ENCODE measurements at regions not wholly inside any gene's neighbourhood (a gene's known extent, or its start where the extent isn't known, plus 50 kb on each side); places are given as distances from the start of the nearest gene placed in this dataset.

DNA sequence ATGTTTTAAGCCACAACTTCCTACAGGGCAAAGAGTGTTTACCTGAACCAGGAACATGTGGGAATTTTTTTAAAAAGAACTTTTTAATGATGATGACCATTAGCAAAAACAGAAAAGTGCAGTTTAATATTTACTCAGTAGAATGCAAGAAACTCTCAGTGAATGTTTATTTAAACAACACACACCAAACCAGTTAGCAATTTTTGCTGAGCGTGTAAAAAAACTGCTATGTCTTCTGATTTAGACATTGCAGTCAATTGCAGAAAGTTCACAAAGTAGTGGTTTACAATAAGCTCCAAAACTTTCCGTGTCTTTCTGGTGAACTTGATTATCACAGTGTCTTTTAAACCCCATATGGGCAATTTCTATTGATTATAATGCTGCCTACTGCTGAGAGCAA, 273.7 kb upstream of the DIAPH2 start:
- TF ChIP-seq TAF1 (IDR thresholded peaks at IDR 0.05; ENCODE audit: borderline replicate concordance, low read depth, low read length) (no peak), ZNF274 (IDR thresholded peaks at IDR 0.05; ENCODE audit: insufficient read depth, insufficient read length) (no peak), CBX5 (IDR thresholded peaks at IDR 0.05; ENCODE audit: low read depth) (no peak), REST (IDR thresholded peaks at IDR 0.05; ENCODE audit: low read depth, low read length) (no peak), CBX3 (IDR thresholded peaks at IDR 0.05; ENCODE audit: borderline replicate concordance, low read depth) (no peak), ZBED1 (IDR thresholded peaks at IDR 0.05; ENCODE audit: borderline replicate concordance) (no peak), PML (IDR thresholded peaks at IDR 0.05; ENCODE audit: low read length) (no peak), RAD21 (IDR thresholded peaks at IDR 0.05; ENCODE audit: insufficient read depth, low read depth, low read length) (no peak)
- TF ChIP-seq, protein P1, sequence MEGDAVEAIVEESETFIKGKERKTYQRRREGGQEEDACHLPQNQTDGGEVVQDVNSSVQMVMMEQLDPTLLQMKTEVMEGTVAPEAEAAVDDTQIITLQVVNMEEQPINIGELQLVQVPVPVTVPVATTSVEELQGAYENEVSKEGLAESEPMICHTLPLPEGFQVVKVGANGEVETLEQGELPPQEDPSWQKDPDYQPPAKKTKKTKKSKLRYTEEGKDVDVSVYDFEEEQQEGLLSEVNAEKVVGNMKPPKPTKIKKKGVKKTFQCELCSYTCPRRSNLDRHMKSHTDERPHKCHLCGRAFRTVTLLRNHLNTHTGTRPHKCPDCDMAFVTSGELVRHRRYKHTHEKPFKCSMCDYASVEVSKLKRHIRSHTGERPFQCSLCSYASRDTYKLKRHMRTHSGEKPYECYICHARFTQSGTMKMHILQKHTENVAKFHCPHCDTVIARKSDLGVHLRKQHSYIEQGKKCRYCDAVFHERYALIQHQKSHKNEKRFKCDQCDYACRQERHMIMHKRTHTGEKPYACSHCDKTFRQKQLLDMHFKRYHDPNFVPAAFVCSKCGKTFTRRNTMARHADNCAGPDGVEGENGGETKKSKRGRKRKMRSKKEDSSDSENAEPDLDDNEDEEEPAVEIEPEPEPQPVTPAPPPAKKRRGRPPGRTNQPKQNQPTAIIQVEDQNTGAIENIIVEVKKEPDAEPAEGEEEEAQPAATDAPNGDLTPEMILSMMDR (IDR thresholded peaks at IDR 0.05 in 2 of 3, conservative IDR thresholded peaks at IDR 0.05 in 1 of 3; ENCODE audit: control insufficient read depth in 2 of 3, extremely low read depth in 1 of 3, insufficient read depth in 1 of 3, low read depth in 3 of 3, low read length in 3 of 3) = no peak
- TF ChIP-seq, protein P2, sequence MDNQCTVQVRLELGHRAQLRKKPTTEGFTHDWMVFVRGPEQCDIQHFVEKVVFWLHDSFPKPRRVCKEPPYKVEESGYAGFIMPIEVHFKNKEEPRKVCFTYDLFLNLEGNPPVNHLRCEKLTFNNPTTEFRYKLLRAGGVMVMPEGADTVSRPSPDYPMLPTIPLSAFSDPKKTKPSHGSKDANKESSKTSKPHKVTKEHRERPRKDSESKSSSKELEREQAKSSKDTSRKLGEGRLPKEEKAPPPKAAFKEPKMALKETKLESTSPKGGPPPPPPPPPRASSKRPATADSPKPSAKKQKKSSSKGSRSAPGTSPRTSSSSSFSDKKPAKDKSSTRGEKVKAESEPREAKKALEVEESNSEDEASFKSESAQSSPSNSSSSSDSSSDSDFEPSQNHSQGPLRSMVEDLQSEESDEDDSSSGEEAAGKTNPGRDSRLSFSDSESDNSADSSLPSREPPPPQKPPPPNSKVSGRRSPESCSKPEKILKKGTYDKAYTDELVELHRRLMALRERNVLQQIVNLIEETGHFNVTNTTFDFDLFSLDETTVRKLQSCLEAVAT (IDR thresholded peaks at IDR 0.05) = no peak
- TF ChIP-seq, protein P3, sequence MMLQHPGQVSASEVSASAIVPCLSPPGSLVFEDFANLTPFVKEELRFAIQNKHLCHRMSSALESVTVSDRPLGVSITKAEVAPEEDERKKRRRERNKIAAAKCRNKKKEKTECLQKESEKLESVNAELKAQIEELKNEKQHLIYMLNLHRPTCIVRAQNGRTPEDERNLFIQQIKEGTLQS (IDR thresholded peaks at IDR 0.05; ENCODE audit: borderline replicate concordance, extremely low read depth, low read depth, low read length) = no peak

All from GM12878 (cell line).